GM10266 (cell line): ENCODE measurements at regions not wholly inside any gene's neighbourhood (a gene's known extent, or its start where the extent isn't known, plus 50 kb on each side); places are given as distances from the start of the nearest gene placed in this dataset.
"Not testable (repeated sequence)": the region's sequence is repeated elsewhere in the genome, so short reads cannot be mapped to it uniquely, and the experiment has no call there.

Experiments used
- DNase-seq: peaks from one replicate; pipeline ENCODE4 v3.0.0; 2012; ENCODE audit errors: extremely low spot score
- TF ChIP-seq, protein P1 (sequence below): IDR thresholded peaks from 2 replicates; pipeline ENCODE4 v1.5.1; 2012; ENCODE audit warnings: mild to moderate bottlenecking, low read depth; ENCODE audit not compliant: control insufficient read depth, insufficient read depth; ENCODE audit errors: missing control alignments

DNA sequence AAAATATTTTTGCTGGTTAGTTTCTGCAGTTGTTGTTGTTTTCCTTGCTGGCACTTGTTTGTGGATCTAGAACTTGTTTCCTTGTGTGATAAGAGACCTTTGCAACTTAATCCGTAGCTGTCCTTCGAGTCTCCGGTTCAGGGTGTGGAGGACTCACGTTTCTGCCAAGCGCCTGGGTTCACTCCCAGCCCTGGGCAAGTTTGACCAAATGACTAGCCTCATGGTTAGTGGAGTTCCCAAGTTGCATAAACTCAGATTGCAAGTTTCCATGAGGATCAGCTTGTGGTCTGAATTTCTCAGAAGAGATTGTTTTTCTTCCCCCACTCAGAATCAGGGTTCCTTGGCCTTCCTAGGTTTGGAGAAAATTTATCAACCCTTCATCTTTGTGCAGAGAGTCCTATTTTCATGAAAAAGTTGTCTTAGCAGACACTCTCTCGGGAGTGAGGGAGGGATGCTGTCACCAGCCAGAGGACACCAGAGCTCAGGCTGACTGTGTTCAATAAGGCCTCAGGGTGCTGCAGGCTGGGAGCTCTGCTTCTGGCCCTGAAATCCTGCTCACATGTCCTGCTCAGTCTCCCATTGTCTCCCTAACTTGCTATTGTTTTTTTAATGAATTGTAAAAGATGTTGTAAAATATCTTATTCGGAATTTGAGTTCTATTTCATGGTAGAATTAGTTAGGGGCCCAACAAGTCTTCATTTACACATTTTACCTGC, 377.7 kb upstream of the KLF6 start:
- TF ChIP-seq, protein P1, sequence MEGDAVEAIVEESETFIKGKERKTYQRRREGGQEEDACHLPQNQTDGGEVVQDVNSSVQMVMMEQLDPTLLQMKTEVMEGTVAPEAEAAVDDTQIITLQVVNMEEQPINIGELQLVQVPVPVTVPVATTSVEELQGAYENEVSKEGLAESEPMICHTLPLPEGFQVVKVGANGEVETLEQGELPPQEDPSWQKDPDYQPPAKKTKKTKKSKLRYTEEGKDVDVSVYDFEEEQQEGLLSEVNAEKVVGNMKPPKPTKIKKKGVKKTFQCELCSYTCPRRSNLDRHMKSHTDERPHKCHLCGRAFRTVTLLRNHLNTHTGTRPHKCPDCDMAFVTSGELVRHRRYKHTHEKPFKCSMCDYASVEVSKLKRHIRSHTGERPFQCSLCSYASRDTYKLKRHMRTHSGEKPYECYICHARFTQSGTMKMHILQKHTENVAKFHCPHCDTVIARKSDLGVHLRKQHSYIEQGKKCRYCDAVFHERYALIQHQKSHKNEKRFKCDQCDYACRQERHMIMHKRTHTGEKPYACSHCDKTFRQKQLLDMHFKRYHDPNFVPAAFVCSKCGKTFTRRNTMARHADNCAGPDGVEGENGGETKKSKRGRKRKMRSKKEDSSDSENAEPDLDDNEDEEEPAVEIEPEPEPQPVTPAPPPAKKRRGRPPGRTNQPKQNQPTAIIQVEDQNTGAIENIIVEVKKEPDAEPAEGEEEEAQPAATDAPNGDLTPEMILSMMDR: no peak
- no peak for DNase-seq

- DNase-seq: no peak
- TF ChIP-seq, protein P1: no peak
Measured at GRCh38 chr10:4159173-4159572, 374.2 kb upstream of the KLF6 start.

- TF ChIP-seq, protein P1: no peak
- no peak for DNase-seq
Measured at GRCh38 chr10:4154191-4154715, 369.2 kb upstream of the KLF6 start.

GRCh38 chr10:4151466-4151865, 366.5 kb upstream of the KLF6 start:
- TF ChIP-seq, protein P1: peak; percentile 10

GRCh38 chr10:4150676-4151075, 365.7 kb upstream of the KLF6 start:
- no peak for DNase-seq
- TF ChIP-seq, protein P1: no peak

More at GRCh38 chr10:4151466-4151865, 366.5 kb upstream of the KLF6 start:
- no peak for DNase-seq

DNA sequence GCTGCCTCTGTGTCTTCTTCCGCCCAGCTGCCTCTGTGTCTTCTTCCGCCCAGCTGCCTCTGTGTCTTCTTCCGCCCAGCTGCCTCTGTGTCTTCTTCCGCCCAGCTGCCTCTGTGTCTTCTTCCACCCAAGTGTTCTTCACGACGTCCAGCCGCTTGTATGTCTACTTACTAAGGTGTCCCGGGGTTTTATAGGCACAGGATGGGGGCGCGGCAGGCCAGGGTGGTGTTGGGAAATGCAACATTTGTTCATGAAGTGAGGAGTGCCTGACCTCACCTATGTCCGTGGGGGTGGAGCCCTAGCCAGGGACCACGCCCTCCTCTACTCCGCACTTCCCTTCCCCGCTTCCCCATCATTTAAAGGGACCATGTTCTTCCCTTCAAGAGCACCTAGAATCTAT, 364.5 kb upstream of the KLF6 start:
- DNase-seq: not testable (repeated sequence)

DNA sequence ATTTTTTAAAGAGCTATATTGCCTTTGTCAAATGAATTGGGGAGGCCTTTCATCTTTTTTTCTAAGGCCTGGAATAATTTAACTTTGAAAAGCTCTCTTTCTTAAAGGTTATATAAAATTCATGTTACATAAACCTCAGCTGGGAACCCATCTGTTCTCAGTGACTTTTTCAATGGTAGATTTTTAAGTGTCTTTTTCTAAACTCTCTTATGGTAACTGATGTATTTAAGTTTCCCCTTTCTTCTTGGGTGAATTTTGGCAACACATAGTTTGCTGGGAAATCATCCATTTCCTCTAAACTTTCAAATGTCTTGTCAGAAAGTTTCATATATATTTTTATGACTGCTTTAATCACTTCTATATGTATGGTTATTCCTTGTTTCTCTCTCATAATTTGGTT, 362.2 kb upstream of the KLF6 start:
- TF ChIP-seq, protein P1: no peak
- DNase-seq: no peak
